ENCODE measurements at regions not wholly inside any gene's neighbourhood (a gene's known extent, or its start where the extent isn't known, plus 50 kb on each side); places are given as distances from the start of the nearest gene placed in this dataset.

DNA sequence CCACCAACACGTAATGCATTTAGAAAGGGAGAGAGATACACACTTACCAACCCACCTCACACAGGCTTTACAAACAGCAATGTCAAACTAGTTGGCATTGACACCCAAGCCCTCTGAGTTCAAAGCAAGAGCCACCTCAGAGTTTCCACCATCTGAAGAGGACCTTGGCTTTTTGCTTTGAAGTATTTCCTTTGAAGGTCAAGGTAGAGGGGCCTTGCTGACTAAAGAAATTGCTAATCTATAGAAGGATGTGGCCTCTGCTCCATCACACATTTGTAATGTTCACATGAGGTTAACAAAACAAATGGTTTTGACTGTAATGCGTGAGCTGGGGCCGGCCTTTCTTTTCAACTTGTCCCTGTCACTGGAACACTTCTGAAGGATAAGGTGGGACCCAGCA lies 117.7 kb downstream of the POLR2M start:
- DNase-seq: no peak

DNA sequence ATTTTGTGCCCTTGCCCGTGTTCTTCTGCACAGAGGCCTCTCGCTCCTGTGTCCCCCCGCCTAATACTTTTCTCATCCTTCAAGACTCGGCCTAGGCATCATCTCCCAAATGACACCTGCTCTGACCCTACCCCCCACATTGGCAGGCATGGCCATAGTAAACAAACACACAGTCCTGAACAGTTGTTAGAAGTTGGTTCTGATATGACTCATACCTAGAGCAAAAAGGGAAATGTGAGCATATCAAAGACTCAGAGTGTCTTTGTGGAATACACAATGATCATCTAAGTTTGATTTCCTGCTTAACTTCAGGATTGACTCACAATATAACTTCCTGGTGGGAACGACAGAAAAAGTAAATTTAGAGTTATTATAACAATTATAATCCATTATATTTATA lies 120.5 kb downstream of the POLR2M start:
- no peak for DNase-seq

GRCh38 chr15:57827971-57828370 lies 121.5 kb downstream of the POLR2M start:
- DNase-seq: no peak

- no peak for DNase-seq
These were observed 125.7 kb downstream of the POLR2M start for GRCh38 chr15:57832183-57832582.

DNA sequence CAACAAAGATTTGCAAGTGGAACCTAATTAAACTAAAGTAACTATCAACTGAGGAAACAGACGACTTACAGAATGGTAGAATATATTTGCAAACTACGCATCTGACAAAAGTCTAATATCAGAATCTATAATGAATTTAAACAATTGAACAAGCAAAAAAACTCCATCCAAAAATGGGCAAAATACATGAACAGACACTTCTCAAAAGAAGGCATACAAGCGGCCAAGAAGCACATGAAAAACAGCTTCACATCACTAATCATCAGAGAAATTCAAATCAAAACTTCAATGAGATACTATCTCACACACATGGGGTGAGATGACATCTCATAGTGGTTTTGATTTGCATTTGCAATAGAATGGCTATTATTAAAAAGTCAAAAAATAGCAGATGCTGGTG lies 128.6 kb downstream of the POLR2M start:
- DNase-seq: no peak

DNA sequence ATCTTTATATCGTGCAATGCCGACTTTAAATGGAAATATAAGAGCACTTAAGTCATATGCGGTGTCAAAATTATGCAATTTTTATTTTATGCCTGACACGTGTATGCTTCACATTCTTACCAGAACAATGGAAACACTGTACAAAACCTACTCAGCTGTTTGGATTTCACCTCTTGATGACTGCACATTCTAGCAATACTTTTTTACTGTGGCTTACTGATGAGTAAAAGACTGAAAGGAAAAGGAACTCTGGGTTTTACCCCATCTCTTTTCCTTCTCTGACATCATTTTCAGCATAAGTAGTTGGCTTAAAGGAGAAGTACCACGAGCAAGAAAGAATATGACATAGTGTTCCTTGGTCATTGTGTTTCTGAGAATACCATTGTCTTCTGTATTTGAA lies 142.8 kb downstream of the POLR2M start:
- no peak for DNase-seq

- DNase-seq: no peak
These were observed 148.0 kb downstream of the POLR2M start for GRCh38 chr15:57854531-57854930.

DNA sequence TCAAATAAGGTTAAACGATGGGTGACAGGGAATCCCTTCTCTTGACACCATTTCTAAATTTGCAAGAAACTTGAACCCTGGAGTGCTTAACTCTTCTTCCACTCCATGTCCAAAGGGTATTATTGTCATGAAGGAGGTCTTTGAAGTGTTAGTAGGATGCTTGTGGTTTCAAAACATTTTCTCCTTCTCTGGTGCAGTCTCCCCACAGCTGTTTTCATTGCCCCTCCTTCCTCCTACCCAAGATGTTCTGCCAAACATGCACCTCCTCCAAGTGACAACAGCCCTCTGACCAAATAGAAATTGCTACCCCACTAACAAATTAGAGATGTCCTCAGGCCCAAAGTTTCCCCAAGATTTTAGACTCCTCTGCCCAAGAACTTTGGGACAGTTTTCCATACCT lies 151.4 kb downstream of the POLR2M start:
- DNase-seq: no peak

GRCh38 chr15:57859130-57859685 lies 152.7 kb downstream of the POLR2M start:
- DNase-seq: no peak

DNA sequence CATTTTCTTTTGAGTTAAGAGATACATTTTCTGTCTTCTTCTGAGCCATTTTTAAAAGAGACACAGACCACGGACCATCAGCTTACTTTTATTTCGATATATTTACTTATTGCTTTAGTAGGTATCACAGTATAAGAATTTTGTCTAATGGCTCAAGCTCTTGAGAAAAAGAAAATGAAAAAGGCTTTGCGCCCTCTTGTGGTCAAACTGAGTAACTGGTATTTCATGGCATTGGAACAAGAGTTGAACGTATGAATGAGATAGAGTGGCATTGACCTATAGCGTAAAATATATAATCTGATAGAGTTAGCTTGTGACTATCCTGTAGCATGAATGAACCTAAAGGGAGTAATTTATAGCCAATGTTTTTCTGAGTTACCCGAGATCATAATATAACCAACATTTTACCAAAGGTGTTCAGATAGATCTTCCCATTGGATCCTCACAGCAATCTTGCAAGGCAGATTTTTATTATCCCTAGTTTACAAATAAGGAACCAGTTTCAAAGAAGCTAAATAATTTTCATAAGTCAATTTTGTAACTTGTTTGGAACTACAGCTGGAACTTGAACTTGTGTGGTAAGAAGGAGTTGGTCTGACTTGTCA lies 154.6 kb downstream of the POLR2M start:
- peak; percentile 7 to 74 for DNase-seq

GRCh38 chr15:57861815-57862586 lies 155.5 kb downstream of the POLR2M start:
- no peak for DNase-seq

GRCh38 chr15:57862761-57863160 lies 156.2 kb downstream of the POLR2M start:
- DNase-seq: no peak

- DNase-seq: no peak
These were observed 158.8 kb downstream of the POLR2M start for GRCh38 chr15:57865294-57865693.

- no peak for DNase-seq
These were observed 159.7 kb downstream of the POLR2M start for GRCh38 chr15:57866149-57866736.

GRCh38 chr15:57867970-57868798 lies 161.7 kb downstream of the POLR2M start:
- DNase-seq: no peak

GRCh38 chr15:57870667-57871066 lies 164.2 kb downstream of the POLR2M start:
- DNase-seq: no peak

DNA sequence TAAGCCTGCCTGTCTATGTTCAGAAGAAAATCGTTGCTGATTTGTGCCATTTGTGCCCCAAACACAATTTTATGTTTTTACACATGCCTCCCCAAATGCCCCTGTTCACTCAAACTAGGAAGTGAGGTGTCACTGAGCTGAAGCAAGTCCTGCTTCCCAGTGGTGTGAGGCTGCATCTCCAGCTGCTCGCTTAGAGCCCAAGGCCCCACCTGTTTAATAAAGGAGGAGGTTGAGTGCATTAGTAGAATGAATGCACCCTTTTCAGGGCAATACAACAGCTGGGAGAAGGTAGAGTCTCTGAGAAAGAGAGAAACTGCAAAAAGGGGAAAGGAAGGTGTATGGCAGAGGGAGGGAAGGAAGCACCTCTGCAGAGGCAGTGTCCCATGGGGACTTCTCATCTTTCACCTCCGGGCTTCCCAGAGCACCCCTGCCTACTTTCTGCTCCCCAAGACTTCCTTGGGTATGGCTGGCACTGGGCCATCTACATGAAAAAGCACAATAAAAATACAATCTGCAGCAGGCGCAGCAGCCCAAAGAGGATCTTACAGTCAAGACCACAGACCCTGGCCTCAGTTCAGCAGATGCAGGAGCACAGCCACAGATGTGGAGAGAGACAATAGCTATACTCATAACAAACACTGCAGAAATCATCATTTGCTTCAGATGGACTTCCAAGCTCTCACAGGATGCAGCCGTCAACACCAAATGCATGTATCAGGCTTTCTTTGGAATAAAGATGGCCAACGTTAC lies 165.9 kb downstream of the POLR2M start:
- no peak for DNase-seq

GRCh38 chr15:57873564-57874209 lies 167.2 kb downstream of the POLR2M start:
- no peak for DNase-seq

- no peak for DNase-seq
These were observed 168.8 kb downstream of the POLR2M start for GRCh38 chr15:57875347-57875746.

- DNase-seq: no peak
These were observed 172.1 kb downstream of the POLR2M start for GRCh38 chr15:57878573-57878972.

DNA sequence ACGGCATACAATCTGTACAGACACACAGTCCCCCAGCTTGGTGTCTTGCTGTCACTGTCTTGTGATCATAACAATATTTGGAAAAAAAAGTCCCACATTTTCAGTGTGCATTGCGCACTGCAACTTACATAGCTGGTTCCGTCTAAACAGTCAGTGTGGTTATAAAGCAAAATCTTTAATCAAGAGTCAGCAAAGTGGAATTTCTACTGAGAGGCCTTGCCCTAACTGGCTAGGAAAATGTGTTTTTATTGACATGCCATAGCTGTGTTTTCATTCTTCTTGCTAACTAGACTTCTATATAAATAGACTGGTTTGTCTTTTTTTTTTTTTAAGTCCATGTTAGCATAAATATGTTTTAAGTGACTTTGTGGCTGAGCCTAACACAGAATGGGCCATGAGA lies 174.8 kb downstream of the POLR2M start:
- no peak for DNase-seq

- no peak for DNase-seq
These were observed 175.5 kb downstream of the POLR2M start for GRCh38 chr15:57881972-57882371.
